GM19351 (cell line): ENCODE measurements at regions not wholly inside any gene's neighbourhood (a gene's known extent, or its start where the extent isn't known, plus 50 kb on each side); places are given as distances from the start of the nearest gene placed in this dataset.

Experiments used
- ATAC-seq: cut with Tn5 transposase; IDR thresholded peaks from one replicate; pipeline ENCODE4 v1.9.1; 2021; ENCODE audit warnings: mild to moderate bottlenecking, moderate library complexity; ENCODE audit not compliant: unreplicated experiment

DNA sequence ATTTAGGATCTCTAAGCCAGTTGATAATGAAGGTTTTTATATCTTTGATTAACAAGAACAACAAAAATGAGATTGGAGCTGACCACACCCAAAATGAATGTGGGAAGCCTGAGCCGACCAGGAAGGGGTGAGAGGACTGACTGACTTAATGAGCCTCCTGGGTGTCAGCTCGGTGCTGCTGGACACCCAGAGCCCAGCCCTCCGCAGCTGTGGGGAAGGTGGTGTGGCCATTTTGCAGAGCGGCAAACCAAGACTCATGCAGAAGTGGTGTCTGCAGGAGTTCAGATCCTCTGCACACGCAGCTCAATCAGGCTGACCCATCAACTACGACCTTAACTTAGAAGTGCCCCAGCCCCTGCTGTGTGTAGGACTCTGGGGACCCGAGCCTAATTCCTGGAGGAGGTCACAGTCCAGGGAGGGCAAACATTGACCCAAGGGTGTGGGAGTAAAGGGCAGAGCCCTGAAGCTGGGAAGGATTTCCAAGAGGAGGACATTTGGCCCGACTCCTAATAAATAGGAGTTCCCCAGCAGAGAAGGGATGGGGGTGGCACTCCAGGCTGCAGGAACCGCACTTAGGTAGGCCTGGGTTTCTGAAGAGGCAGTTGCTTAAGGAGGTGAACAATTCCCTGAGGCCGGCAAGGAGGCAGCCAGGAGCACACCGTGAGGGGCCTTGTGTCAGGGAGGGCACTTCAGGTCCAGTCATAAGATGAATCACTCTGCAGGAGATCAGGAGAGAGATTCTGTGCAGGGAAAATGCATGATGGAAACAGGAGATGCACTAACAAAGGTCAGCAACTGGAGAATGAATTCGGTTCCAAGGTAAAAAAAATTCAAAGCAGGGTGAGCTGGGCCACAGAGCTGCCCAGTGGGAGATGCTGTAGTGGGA, 197.1 kb upstream of the TPM1 start:
- no peak for ATAC-seq

DNA sequence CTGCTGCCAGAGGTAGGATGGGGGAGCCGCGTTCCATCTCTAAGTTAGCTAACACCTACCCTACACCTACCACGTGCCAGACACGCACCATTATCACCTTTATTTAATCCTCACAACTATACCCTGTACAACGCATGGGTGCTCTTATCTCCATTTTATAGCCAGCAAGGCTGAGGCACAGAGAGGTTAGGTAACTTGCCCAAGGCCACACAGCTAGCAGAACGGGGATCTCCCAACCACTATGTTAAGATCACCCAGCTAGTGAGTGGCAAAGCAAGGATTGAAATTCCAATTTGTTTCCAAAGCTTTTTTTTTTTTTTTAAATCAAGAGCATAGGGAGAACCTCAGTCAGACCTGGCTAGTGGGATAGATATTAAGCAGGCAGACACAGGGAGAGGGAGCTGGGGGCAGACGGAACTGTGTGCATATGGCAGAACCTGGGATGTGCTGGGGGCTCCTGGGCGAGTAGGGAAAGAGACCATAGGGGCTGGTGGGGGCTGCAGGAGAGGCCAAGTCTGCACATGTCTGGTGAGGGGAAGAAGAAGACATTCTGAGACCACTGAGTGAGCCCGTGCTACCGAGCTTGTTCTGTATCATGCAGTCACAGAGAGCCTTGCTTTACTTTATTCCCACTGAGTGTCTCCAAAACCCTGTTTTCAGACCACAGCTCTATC, 196.3 kb upstream of the TPM1 start:
- no peak for ATAC-seq

DNA sequence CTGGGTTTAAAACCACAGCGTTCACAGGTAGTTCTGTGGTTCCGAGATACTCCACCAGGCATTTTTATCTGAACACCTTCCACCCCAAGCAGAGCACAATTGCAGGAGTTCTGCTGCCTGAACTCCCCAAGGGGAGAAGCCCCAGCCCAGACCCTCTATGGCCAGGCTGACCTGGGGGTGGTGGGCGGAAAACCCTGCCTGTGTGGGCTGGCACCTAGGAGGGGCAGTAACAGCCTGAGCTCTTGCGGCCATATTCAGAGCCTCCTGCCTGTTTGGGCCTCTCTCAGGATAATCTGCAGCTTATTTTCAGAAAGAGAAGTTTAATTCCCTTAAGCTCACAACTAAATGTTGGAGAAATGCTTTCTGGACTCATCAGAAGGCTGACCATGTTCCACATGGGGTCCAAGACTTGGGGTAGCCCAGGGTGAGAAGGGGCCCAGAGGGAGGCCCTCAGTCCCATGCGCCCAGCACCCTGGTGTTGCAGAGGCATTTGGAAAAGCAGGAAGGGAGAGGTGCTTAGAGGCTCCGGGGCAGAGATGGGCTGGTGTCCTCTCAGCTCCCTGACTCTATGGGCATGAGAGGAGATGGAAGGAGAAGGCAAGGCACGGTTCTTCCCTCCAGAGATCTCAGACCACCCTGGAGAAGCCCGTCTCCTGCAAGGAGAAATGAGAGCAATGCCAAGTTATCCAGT, 195.6 kb upstream of the TPM1 start:
- ATAC-seq, result no peak

DNA sequence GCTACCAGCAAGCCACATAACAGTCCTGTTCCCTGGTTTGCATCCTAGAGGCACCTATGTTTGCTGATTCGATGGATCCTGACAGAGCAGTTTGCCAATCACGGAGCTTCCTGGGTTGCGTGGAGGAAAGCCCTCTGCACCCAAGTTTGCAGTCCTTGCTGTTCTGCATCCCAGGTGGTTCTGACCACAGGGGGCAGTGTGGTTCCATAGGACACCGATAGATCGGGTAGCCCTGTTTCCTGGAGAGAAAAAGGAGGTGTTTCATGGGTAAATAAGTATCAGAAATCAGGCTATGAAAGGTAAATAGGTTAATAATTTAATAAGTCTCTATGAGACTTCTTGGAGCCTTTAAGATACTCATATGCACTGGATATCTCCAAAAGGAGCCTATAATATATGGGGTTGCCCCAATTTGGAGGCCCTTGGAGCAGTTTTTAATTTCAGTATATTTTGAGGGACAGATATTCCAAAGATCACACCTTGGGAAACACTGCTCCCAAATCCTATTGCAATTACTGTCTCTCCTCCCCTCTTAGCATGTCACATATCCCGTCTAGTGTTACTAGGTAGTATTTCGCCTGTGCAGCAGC, 194.6 kb upstream of the TPM1 start:
- no peak for ATAC-seq

DNA sequence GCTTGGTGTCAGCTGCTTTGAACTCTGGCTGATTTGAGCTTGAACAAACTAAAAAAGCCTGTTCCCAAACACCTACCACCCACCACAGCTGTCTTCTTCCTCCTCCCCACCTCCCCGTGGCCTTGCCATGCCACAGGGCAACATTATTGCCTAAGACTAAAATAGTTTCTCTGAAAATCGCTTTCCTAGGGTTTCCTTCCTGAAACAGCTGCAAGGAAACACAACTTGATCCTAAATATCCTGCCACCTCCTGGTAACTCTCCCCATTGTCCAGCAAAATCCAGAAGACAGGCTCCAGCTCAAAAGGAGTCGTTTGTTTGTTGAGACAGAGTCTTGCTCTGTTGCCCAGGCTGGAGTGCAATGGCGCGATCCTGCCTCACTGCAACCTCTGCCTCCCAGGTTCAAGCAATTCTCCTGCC, 193.9 kb upstream of the TPM1 start:
- no peak for ATAC-seq

DNA sequence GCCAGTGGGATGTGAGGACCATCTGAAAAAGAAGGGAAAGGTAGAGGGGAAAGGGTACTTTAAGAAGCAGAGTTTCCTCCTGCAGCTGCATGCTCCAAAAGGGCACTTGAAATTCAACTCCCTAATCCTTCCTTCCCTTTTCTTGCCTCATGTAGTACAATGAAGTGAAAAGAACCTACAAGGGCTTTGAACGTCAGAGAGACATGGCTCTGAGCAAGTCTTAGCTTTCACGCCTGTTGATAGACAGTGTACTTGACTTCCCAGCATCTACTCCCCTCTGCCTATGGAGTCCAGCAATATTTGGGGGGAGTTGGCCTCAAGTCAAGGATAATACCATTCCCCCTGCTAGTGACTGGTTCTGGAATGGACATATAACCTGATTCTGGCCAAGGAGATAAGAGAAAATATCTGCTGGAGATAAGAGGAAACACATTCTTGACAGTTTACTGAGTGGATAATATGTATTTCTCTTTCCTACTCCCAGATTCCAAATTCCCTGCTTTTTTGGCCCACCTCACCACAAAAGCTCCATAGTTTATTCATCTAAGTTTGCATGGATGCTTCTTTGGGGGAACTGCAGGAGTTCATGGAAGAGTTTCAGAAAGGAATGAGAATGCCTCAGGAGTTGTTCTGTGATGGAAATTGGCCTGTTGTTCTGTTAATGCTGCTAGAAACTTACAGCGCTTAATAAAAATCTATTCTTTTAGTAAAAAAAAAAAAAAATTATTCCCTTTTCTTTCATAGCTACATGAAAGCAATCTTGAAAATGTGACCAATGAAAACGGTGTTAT, 193.0 kb upstream of the TPM1 start:
- ATAC-seq, result no peak

DNA sequence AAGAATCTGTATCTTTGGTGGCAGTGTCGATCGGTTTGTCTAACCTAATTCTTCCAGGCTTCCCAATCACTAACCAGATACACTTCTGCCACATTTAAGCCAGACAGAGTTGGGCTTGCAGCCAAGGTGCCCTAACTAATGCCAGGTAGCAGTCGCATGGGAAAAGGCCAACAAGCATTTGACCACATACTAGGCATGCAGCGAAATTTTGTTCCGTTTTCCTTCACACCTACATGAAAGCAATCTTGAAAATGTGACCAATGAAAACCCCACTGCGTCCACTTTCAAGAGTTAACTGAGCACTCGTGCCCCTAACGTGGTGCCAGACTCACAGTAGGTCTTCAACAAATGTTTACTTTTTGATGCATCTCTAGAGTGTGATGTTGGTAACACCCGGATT, 192.2 kb upstream of the TPM1 start:
- no peak for ATAC-seq

DNA sequence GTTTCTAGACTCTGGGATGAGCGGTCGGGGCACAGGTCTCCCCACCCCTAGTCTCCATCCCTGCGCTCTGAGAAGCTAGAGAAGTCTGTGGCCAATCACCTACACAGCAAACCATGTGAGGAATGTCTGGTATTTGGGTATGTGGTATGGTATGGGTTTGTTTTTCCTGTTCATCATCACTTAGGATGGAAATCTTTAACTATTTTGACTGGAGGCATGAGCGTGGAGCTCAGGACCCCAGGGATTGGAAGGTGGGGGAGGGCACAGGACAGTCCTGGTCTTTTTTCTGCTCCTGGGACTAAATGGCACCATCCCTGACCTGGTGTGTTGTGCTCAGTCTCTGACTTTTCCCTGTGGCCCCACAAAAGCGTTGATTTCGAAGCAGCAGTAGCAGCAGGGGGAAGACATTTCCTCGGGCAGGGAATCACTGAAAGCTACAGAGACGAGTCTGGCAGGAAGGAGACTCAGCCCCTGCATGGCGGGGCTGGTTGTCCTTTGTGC, 191.7 kb upstream of the TPM1 start:
- no peak for ATAC-seq

DNA sequence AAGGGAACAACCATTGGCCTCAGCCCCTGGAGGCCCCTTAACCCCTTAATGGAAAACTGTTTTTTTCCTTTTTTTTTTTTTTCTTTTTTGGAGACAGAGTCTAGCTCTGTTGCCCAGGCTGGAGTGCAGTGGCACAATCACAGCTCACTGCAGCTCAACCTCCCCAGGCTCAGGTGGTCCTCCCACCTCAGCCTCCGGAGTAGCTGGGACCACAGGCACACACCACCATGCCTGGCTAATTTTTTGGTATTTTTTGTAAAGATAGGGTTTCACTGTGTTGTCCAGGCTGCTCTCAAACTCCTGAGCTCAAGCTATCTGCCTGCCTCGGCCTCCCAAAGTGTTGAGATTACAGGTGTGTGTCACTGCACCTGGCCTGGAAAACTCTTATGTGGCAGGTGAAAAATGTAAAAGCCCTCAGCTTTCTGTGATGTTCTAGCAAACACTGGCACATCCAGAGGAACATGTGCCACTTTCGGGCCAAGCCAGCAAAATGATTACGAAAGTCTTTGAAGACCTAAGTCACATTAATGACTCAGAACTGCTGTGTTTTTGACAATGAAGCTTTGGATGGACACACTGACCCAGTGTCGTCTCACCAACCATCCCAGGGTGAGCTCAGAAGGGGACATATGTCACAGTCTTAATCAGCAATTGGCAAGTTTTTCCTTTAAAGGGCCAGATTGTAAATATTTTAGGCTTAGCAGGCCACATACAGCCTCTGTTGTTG, 189.3 kb upstream of the TPM1 start:
- no peak for ATAC-seq

DNA sequence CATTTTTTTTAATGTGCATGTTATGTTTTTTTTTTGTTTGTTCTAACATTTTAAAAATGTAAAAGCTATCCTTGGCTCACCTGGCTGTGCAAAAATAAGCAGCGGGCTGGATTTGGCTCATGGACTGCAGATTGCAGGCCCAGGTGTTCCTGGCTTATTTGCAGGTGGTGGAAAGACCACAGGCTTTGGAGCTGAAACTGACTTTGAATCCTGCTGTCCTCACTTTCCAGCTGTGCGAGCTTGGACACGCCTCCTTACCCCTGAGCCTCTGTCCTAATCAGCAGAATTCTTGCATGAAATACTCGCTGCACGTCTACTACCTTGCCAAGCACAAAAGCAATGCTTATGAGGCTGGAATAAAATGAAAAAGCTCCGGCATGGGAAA, 188.7 kb upstream of the TPM1 start:
- no peak for ATAC-seq

DNA sequence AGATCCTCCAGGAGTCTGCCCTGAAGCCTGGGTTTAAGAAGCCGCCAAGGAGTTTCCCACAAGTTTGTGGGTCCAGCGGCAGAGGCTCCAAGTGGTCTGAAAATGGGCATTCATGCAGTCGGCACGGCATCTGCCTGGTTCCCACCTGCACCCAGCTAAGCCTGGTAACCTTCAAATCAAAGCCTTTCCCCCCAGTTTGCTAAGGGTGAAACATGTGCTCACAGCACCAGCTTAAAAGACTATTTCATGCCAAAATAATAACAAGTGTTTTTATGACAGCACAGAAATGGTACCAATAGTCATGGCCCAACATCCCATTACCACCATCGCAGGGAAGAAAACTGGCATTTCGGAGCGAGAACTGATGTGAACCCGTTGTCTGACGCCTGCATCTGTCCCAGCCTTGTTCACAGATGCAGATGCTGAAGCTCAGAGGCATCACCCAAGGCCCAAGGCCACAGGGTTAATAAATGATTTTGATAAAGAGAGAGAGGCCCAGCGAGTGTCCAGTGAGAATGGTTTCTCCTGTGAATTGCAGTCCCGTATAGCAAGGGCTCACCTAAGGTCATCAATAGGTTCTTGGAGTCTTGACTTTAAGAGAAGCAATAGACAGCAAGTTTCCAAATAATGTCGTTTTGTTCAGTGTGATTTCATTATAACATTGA, 188.0 kb upstream of the TPM1 start:
- no peak for ATAC-seq

DNA sequence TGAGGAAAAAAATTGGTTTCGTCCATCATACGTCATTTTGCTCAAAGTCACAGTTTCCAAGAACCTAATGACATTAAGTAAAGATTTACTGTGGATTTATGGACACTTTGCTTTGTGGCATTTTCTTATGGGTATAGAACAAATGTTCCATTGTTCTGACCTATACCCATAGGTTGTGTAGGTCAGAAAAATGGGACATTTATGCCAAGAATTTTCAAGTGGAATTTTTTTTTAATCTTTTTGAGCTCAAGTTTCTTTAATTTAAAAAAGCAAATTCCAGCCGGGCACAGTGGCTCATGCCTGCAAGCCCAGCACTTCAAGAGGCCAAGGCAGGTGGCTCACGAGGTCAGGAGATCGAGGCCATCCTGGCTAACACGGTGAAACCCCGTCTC, 187.5 kb upstream of the TPM1 start:
- ATAC-seq, result no peak

DNA sequence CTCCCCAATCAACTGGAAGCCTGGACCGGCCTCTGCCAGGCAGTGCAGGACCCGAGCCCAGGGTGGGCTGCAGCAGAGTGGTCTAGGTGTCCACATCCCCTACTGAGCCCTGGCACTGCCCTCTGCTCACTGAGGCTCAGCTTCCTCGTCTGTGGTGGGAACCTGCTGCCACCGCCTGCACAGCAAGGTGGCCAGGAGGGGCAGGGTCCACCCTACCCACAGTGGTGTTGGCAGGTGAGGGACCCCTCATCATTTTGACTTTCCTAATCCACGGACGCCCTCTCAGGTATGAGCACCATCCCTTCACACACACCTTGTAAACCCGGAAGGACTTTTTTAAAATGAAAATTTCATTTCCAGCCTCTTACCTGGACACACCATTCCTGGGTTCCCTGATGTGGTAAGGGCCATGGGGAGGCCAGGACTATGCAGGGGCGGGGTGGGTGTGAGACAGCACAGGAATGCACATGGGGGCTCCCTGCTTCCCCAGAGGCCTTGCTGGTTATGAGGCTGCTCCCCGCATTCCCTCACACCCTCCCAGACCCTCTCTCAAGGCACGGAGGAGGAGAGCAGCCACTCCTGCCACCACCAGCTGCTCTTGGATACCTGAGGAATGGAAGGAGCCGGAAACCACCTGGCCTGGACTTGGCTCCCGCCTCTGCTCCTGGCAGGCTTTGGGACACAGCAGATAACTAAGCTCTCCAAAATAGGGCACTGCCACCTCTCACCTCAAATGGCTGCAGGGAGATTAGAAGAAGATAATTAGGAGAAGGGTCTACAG, 185.9 kb upstream of the TPM1 start:
- no peak for ATAC-seq

DNA sequence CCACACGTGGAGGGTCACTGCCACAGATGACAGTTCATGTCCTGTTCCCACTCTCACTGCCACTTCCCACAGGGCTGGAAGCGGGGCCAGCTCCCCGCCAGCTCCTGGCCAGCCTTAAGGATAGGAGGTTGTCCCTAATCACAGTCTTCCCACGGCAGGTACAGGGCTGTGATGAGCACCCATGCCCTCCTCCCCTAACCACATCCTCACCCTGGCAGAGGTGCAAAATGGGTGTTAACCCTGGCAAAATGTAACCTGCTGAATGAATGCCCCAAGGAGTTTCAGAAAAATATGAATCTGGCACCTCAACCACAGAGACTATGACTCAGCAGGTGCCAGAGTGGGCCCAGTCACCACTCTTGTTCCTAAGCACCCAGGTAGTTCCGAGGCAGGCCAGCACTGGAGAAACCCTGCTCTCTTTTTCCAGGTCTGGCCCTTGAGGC, 185.1 kb upstream of the TPM1 start:
- no peak for ATAC-seq

DNA sequence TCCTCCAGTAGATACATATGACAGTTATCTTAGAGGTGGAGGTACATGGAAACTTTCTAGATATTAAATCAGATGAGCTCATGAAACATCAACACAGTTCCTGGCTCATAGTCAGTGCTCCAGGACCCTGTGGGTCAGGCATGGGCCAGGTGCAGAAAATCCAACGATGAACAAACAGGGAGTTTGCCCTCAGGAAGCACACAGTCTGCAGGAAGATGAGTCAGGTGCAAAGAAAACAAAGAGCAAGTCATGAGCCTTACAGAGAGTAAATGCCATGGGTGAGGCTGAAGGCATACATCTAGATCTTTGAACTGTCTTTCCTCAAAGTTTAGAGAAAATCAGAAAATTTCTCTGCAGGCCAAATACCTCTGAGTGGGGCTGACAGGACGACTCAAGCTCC, 184.2 kb upstream of the TPM1 start:
- no peak for ATAC-seq

DNA sequence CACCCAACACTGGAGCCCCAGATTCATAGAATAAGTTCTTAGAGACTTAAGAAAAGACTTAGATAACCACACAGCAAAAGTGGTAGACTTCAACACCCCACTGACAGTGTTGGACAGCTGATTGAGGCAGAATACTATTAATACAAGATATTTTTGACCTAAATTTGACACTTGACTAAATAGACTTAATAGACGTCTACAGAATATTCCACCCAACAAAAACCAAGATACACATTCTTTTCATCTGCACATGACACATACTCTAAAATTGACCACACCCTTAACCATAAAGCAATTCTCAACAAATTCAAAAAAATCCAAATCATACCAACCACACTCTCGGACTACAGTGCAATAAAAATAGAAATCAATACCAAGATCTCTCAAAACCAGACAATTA, 179.8 kb upstream of the TPM1 start:
- ATAC-seq, result no peak

DNA sequence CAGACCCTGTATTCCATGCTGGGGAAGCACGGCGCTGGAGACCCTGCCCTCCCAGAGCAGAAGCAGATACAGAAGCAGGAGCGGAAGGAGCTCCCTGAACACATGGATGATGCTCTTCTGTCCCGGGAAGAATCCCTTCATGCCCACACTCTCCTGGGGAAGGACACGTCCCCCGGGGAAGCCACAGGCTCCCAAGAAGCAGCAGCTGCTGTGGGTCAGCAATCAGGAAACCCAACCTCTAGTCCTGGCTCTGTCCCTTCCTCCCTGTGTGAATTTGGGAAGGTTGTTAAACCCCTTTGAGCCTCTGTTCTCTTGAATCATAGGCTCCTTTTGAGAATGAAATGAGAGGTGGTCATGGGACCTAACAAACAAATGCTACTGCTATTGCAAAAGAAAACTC, 176.2 kb upstream of the TPM1 start:
- no peak for ATAC-seq

DNA sequence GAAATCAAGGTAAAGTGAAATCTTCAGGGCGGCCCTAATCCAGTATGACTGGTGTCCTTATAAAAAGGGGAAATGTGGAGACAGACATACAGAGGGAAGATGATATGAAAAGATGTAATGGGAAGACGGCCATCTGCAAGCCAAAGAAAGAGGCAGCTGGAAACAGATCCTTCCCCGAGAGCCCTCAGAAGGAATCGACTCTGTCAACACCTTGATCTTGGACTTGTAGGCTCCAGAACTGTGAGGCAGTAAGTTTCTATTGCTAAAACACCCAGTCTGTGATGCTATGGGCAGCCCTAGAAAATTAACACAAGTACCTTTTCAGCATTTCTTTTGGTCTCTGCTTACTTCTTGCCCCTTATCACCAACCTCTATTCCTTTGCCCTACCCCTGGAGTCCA, 174.7 kb upstream of the TPM1 start:
- ATAC-seq, result no peak

DNA sequence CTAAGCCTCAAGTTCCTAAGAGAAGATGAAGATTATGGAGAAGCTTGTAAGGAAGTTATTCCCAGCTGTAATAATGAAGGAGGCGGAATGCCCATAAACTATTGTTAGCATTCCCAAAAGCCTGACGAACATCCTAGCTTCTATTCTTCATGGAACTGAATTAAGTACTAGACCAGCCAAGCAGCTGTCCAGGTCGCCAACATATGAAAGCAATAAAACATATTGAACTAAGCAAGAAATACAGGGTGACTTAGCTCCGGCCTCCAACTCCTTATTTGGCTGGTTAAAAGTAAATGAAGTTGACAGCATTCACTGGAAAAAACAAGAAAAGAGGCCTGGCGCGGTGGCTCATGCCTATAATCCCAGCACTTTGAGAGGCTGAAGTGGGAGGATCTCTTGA, 174.0 kb upstream of the TPM1 start:
- ATAC-seq, result no peak
